ENCODE measurements at regions not wholly inside any gene's neighbourhood (a gene's known extent, or its start where the extent isn't known, plus 50 kb on each side); places are given as distances from the start of the nearest gene placed in this dataset.

DNA sequence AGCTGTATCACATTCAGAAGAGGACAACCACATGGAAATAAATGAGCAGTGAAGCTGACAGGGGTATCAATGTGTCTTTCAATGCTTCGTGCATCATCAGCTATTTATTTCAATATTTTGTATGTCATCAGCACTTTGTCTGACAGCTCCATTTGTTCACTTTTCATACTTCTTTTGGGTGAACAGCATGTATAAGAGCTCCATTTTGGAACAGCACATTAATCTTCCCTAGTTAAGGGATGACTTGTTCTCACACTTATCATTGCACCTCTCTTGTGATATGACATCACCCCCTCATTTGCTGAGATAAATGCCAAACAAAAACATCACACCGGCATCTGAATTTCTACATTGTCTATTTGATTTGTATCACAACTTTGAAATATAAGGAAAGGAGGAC is 190.6 kb upstream of the SAMSN1 start (continued):
- TF ChIP-seq, protein P1, sequence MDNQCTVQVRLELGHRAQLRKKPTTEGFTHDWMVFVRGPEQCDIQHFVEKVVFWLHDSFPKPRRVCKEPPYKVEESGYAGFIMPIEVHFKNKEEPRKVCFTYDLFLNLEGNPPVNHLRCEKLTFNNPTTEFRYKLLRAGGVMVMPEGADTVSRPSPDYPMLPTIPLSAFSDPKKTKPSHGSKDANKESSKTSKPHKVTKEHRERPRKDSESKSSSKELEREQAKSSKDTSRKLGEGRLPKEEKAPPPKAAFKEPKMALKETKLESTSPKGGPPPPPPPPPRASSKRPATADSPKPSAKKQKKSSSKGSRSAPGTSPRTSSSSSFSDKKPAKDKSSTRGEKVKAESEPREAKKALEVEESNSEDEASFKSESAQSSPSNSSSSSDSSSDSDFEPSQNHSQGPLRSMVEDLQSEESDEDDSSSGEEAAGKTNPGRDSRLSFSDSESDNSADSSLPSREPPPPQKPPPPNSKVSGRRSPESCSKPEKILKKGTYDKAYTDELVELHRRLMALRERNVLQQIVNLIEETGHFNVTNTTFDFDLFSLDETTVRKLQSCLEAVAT (IDR thresholded peaks at IDR 0.05), result no peak
- TF ChIP-seq MAFG (tag; conservative IDR thresholded peaks at IDR 0.05), result peak; percentile 72
- TF ChIP-seq, protein P2, sequence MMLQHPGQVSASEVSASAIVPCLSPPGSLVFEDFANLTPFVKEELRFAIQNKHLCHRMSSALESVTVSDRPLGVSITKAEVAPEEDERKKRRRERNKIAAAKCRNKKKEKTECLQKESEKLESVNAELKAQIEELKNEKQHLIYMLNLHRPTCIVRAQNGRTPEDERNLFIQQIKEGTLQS (IDR thresholded peaks at IDR 0.05), result peak; percentile 88
- TF ChIP-seq, protein P2 (CRISPR knock-in tag; conservative IDR thresholded peaks at IDR 0.05), result no peak
- TF ChIP-seq ZNF589 (CRISPR knock-in tag; IDR thresholded peaks at IDR 0.05; ENCODE audit: low read depth), result peak; percentile 47; the same call in 1 of the 2 replicates
- TF ChIP-seq ZNF311 (CRISPR knock-in tag; IDR thresholded peaks at IDR 0.05), result 0 out of 2 replicates have a peak, but pooled peaks have one; percentile 43
- 0 out of 2 replicates have a peak, but pooled peaks have one; percentile 9 for TF ChIP-seq CREM (IDR thresholded peaks at IDR 0.05; ENCODE audit: low read depth)
- peak; percentile 44 for TF ChIP-seq MAFK (IDR thresholded peaks at IDR 0.05; ENCODE audit: low read length)
- TF ChIP-seq CEBPB (tag; IDR thresholded peaks at IDR 0.05), result 0 out of 2 replicates have a peak, but pooled peaks have one; percentile 9
- no peak for TF ChIP-seq ZNF239 (CRISPR knock-in tag; IDR thresholded peaks at IDR 0.05)
- TF ChIP-seq, protein P3, sequence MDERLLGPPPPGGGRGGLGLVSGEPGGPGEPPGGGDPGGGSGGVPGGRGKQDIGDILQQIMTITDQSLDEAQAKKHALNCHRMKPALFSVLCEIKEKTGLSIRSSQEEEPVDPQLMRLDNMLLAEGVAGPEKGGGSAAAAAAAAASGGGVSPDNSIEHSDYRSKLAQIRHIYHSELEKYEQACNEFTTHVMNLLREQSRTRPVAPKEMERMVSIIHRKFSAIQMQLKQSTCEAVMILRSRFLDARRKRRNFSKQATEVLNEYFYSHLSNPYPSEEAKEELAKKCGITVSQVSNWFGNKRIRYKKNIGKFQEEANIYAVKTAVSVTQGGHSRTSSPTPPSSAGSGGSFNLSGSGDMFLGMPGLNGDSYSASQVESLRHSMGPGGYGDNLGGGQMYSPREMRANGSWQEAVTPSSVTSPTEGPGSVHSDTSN (CRISPR knock-in tag; IDR thresholded peaks at IDR 0.05; ENCODE audit: low read depth), result no peak
- TF ChIP-seq, protein P3 (tag; conservative IDR thresholded peaks at IDR 0.05; ENCODE audit: low read depth), result peak; percentile 80
- TF ChIP-seq, protein P4, sequence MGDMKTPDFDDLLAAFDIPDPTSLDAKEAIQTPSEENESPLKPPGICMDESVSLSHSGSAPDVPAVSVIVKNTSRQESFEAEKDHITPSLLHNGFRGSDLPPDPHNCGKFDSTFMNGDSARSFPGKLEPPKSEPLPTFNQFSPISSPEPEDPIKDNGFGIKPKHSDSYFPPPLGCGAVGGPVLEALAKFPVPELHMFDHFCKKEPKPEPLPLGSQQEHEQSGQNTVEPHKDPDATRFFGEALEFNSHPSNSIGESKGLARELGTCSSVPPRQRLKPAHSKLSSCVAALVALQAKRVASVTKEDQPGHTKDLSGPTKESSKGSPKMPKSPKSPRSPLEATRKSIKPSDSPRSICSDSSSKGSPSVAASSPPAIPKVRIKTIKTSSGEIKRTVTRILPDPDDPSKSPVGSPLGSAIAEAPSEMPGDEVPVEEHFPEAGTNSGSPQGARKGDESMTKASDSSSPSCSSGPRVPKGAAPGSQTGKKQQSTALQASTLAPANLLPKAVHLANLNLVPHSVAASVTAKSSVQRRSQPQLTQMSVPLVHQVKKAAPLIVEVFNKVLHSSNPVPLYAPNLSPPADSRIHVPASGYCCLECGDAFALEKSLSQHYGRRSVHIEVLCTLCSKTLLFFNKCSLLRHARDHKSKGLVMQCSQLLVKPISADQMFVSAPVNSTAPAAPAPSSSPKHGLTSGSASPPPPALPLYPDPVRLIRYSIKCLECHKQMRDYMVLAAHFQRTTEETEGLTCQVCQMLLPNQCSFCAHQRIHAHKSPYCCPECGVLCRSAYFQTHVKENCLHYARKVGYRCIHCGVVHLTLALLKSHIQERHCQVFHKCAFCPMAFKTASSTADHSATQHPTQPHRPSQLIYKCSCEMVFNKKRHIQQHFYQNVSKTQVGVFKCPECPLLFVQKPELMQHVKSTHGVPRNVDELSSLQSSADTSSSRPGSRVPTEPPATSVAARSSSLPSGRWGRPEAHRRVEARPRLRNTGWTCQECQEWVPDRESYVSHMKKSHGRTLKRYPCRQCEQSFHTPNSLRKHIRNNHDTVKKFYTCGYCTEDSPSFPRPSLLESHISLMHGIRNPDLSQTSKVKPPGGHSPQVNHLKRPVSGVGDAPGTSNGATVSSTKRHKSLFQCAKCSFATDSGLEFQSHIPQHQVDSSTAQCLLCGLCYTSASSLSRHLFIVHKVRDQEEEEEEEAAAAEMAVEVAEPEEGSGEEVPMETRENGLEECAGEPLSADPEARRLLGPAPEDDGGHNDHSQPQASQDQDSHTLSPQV (IDR thresholded peaks at IDR 0.05), result 0 out of 2 replicates have a peak, but pooled peaks have one; percentile 6
- TF ChIP-seq, protein P5, sequence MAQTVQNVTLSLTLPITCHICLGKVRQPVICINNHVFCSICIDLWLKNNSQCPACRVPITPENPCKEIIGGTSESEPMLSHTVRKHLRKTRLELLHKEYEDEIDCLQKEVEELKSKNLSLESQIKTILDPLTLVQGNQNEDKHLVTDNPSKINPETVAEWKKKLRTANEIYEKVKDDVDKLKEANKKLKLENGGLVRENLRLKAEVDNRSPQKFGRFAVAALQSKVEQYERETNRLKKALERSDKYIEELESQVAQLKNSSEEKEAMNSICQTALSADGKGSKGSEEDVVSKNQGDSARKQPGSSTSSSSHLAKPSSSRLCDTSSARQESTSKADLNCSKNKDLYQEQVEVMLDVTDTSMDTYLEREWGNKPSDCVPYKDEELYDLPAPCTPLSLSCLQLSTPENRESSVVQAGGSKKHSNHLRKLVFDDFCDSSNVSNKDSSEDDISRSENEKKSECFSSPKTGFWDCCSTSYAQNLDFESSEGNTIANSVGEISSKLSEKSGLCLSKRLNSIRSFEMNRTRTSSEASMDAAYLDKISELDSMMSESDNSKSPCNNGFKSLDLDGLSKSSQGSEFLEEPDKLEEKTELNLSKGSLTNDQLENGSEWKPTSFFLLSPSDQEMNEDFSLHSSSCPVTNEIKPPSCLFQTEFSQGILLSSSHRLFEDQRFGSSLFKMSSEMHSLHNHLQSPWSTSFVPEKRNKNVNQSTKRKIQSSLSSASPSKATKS (CRISPR knock-in tag; IDR thresholded peaks at IDR 0.05), result 0 out of 2 replicates have a peak, but pooled peaks have one; percentile 48
- no peak for TF ChIP-seq NBN (IDR thresholded peaks at IDR 0.05; ENCODE audit: low read depth)
- no peak for TF ChIP-seq TRIM24 (IDR thresholded peaks at IDR 0.05)
- TF ChIP-seq ZNF57 (CRISPR knock-in tag; IDR thresholded peaks at IDR 0.05), result no peak

Data from K562 (cell line).